ENCODE measurements at regions not wholly inside any gene's neighbourhood (a gene's known extent, or its start where the extent isn't known, plus 50 kb on each side); places are given as distances from the start of the nearest gene placed in this dataset.
"Not testable (repeated sequence)": the region's sequence is repeated elsewhere in the genome, so short reads cannot be mapped to it uniquely, and the experiment has no call there.

- DNase-seq, result not testable (repeated sequence)
Observed at GRCh38 chr14:106398931-106399331, 872.5 kb downstream of the TMEM121 start.

GRCh38 chr14:106401316-106401715 lies 874.9 kb downstream of the TMEM121 start:
- not testable (repeated sequence) for DNase-seq

DNA sequence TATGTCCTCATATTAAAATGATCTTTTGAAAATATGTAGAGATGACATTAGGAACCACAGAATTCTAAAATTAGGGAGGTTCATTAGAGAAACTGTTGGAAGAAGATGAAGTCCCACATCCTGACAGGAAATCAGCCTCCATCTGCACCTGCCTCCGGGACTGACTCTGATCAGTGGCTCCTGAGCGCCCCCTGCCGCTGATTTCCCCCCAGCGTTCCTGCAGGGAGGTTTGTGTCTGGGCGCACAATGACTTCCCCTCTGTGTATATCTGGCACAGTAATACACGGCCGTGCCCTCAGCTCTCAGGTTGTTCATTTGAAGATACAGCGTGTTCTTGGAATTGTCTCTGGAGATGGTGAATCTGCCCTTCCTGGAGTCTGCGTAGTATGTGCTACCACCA lies 883.8 kb downstream of the TMEM121 start:
- not testable (repeated sequence) for DNase-seq

GRCh38 chr14:106414464-106414863 lies 888.1 kb downstream of the TMEM121 start:
- no peak for DNase-seq

- DNase-seq, result no peak
Observed at GRCh38 chr14:106417224-106418049, 891.1 kb downstream of the TMEM121 start.

- DNase-seq, result no peak
Observed at GRCh38 chr14:106419376-106419965, 893.1 kb downstream of the TMEM121 start.

DNA sequence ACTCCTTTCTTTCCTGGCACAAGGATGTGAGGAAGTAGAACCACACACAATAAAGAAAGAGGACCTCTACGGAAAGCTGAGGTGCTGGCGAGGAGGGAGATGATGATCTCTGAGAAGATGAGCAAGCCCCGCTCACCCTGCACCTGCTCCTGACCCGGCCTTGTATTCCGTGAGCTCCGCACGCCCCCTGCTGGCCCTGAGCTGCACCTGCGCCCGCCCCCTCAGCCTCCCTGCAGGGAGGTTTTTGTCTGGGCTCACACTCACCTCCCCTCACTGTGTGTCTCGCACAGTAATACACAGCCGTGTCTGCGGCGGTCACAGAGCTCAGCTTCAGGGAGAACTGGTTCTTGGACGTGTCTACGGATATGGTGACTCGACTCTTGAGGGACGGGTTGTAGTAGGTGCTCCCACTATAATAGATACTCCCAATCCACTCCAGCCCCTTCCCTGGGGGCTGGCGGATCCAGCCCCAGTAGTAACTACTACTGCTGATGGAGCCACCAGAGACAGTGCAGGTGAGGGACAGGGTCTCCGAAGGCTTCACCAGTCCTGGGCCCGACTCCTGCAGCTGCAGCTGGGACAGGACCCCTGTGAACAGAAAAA lies 895.1 kb downstream of the TMEM121 start:
- not testable (repeated sequence) for DNase-seq

DNA sequence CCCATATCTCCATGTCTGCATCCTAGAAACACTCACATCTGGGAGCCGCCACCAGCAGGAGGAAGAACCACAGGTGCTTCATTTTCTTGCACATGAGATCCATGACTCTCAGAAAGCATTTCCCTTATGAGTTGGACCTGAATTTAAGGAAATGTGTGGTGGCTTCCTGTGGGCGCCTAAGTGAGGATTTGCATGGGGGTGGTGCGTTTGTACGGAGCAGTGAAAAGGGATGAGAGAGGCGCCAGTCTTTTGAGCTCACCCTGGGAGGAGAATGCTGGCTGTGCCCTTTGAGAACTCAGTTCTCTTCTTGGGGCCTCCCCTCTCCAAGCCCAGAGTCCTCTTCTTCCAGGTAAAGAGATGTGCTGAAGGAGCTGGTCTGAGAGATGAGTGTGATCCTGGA lies 895.7 kb downstream of the TMEM121 start:
- DNase-seq, result no peak

DNA sequence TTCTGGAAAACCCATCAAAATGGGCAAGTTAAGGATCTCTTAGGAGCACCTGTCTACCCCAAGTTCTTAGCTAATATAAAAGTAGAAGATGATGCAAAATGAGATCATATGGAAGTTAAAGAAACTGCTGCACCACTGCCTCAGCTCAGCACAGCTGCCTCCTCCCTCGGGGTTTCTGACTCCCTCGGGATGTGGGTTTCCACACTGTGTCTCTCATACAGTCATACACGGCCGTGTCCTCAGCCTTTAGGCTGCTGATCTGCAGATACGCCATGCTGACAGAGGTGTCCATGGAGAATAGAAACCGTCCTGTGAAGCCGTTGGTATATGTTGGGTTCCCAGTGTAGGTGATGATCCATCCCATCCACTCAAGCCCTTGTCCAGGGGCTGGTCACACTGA lies 898.8 kb downstream of the TMEM121 start:
- not testable (repeated sequence) for DNase-seq

- no peak for DNase-seq
Observed at GRCh38 chr14:106436310-106436905, 910.0 kb downstream of the TMEM121 start.

GRCh38 chr14:106442857-106443256 lies 916.5 kb downstream of the TMEM121 start:
- no peak for DNase-seq

DNA sequence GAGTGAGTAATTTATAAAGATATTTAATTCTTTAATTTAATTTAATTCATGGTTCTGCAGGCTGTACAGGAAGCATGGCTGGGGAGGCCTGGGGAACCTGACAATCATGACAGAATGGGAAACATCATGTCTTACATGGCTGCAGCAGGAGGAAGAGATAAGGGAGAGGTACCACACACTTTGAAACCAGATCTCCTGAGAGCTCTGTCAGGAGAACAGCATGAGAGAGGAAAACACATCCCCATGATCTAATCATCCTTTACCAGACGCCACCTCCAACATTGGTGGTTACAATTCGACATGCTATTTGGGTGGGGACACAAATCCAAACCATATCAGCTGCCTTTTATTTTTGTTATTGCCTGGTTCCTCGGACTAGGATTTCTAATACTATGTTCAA lies 928.6 kb downstream of the TMEM121 start:
- DNase-seq, result no peak

DNA sequence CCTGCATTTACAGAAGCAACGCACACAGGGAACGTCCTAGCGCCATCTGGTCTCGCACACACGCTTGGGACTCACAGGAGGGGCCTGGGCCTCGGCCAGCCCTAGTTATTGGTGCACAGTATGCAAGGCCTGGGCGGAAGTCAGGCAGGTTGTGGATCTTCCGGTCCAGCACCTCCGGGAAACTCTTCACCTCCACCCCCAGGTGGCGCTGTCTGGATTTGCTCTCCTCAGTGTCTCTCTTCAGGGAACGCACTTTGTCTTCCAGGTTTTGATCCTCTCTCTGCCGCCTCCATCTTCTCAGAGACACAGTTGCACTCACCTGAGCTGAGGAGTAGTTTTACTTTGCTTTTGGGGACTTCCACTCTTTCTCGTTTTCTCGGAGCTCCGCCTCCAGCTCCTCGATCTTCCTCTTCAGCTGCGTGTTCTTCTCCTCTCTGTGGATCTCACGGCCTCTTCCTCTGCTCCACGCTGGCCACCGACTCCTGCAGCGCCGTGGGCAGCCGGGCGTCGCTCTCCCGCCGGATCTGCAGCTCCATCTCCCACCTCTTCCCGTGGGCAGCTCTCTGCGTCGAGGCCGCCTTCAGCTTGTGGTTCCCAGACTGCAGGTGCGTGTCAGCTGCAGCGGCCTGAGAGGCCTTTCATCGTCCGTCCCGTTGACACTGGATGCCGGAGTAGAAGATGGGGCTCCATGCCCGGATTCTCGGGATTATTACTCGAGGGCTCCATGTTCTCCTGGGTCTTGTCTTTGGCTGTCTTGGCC lies 933.8 kb downstream of the TMEM121 start:
- DNase-seq, result no peak

DNA sequence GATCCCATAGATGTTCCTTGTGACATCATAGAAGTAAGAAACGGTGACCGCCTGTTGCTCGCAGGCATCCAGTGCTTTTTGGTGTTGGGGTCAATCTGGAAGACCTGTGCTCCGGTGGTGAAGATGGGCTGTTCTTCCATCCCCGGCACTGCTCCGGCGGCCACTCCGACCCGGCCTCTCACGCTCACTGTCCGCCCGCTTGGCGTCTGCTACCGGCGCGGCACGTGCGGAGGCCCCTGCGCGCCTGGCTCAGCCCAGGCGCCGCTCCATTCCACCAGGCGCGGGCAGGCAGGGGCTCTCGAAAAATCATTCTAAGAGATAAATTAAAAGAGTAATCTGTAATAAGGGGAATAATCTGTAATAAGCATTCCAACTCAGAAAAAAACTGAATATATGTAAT lies 934.5 kb downstream of the TMEM121 start:
- DNase-seq, result no peak

DNA sequence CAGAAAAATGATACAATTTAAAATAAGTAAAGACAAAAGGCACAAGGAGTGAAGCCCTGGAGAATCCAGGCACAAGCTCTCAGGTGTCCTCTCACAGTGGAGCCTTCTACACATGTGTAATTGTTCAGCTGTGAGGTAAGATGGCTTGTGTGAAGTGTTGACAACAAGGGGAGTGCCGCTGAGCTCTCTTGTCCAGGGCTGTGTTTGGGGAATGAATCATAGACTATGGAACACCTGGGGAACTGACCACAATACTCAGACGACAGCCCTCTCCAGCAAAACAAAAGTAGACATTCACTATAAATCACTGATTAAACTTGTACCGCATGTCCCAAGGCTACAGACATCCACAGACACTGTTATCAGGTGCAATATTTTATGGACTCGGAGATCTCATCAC lies 940.1 kb downstream of the TMEM121 start:
- DNase-seq, result not testable (repeated sequence)

DNA sequence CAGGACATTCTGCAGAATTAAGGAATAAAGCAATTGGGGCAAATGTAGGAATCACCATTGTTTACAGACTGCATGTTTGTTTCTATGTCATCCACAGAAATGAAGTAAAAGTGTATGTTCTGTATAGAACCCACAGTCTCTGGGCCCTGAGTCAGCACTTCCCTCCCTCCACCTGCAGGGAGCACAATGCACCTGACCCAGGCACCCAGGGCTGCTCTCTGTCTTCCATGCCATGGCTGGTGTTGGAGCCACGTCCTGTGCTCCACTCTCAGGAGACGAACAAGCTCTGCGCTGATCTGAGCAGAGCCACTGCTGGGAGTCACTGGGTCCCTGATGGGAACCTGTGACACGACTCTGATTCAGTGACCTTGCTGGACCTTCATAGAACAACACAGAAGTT lies 942.5 kb downstream of the TMEM121 start:
- not testable (repeated sequence) for DNase-seq

DNA sequence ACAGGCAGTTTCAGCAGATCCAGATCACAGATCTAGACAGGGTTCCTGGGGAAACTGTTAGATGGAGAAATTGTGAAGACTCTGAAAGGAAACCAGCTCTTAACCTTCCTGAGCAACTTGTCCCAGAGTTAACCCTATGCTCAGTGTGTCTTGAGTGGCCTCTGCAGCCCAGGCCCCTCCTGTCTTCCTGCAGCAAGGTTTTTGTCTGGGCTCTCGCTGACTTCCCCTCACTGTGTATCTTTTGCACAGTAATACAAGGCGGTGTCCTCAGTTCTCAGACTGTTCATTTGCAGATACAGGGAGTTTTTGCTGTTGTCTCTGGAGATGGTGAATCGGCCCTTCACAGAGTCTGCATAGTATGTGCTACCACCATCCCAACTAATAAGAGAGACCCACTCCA lies 943.6 kb downstream of the TMEM121 start:
- not testable (repeated sequence) for DNase-seq

DNA sequence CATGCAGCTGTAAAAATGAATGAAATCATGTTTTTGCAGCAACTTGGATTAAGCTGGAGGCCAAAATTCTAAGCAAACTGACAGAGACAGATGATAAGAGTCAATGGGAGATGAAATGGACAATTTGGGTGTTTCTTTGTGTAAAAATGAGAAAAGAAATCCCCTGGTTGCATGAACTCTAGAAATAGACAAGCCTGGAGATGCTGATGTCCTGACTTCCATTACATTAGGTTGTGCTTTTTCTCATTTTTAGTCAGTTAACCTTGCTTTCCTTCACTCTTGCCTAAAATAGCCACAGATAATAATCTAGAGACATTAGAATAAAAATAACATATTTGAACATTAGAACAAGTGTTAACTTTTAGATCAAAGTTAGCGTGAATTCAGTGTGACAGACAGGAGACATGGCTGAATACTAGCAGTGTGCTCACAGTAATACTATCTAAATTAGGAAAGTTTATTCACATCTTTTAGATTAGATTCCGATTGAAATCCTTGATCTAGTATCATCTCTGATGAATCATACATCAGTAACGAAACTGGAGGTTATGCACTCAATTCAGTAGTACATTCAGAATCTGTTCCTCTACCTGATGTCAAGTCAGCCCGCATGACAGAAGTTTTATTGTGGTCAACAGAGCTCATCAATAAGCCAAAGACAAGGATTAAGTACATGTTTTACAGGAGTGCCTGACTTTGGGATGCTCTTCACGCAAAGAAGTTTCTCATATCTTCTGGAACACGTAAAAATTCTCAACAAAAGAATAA lies 948.1 kb downstream of the TMEM121 start:
- not testable (repeated sequence) for DNase-seq

- DNase-seq, result not testable (repeated sequence)
Observed at GRCh38 chr14:106475214-106475613, 948.8 kb downstream of the TMEM121 start.

DNA sequence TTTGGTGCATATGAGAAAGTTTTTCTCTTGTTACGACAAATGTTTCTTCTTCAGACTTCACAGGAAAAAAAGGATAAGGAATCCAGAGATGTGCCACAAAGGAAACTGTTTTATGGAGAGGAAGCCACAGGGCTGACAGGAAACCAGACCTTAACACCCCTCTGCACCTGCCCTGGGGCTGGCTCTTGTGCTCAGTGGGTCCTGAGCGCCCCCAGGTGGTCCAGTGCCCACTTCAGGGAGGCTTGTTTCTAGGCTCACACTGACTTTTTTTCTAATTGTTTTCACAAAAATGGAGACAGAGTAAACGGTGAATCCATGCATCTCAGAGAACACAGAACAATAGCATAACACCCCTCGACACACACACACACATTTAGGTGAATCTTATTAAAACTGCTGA lies 951.2 kb downstream of the TMEM121 start:
- DNase-seq, result not testable (repeated sequence)

DNA sequence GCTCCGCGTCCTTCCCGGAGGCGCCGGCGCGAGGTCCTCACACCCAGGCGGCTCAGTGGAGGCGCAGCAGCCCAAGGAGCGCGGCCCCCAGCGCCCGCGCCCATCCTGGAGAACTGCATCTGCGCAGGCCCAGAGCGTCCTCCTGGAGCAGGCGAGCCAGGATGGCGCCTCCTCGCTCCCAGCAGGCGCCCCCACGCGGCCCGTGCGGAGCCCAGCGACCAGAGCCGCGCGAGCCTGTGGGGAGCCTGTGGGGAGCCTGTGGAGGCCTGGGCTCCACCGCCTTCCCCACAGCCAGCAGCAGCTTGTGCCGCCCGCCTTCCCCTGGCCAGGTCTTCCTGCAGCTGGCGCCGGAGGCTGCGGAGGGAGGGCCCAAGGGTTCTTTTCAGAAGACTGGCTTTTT lies 953.9 kb downstream of the TMEM121 start:
- not testable (repeated sequence) for DNase-seq

DNA sequence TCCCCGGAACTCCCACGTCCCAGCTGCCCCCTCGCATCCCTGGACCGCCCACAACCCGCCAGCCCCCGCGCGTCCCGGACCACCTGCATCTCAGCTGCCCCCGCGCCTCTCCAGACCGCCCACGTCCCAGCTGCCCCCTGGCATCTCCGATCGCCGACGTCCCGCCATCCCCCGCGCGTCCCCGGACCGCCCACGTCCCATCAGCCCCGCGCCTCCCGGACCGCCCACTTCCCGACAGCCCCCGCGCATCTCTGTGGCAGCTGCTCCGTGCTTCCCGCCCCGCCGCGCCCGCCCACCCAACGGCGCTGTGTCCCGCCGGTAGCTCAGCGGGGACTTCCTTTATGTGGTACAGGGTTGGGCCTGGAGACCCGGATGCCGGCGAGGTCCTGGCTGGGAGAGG lies 955.8 kb downstream of the TMEM121 start:
- DNase-seq, result not testable (repeated sequence)

Data from GOT3 (cell line).